ENCODE measurements at regions not wholly inside any gene's neighbourhood (a gene's known extent, or its start where the extent isn't known, plus 50 kb on each side); places are given as distances from the start of the nearest gene placed in this dataset.

DNA sequence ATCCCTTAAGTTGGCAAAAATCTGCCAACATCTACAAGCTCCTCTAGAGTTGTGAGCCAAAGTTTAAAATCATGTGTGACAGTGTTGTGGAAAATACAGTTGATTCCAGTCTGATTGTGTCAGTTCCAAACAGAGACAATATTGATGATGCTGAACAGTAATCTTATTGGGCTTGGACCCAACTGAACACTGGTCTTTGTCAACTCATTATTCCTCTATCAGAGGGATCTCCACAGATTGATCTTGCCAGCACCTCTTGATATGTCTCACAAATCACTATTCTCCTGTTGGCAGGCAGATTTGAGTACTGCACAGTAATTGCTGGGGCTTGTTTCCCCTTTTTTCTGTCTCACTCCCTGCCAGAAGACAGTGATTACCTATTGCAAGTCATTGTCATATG, 326.6 kb upstream of the DPH6 start:
- no peak for DNase-seq

- no peak for DNase-seq
Observed at GRCh38 chr15:35874260-35874905, 328.4 kb upstream of the DPH6 start.

- DNase-seq, result no peak
Observed at GRCh38 chr15:35876762-35877161, 330.8 kb upstream of the DPH6 start.

- DNase-seq, result no peak
Observed at GRCh38 chr15:35880896-35881295, 334.9 kb upstream of the DPH6 start.

- DNase-seq, result no peak
Observed at GRCh38 chr15:35885870-35886269, 339.9 kb upstream of the DPH6 start.

DNA sequence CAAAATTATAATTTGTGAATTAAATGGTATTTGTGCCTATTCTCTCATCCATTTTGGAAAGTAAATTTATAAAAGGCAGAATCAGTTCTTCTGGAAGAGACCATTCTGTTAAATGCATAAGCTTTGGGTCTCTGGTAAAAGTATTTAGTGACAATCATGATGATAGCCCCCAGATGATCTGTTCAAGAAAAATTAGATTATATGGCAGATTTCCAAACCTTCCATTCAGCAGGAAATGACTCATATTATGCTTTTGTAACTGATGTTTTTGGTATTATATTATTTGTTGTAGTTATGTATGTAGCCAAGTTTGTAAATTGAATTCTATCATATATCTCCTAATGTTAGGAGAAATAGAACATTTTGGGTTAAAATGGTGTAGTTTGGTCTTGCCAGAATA, 340.8 kb upstream of the DPH6 start:
- no peak for DNase-seq

DNA sequence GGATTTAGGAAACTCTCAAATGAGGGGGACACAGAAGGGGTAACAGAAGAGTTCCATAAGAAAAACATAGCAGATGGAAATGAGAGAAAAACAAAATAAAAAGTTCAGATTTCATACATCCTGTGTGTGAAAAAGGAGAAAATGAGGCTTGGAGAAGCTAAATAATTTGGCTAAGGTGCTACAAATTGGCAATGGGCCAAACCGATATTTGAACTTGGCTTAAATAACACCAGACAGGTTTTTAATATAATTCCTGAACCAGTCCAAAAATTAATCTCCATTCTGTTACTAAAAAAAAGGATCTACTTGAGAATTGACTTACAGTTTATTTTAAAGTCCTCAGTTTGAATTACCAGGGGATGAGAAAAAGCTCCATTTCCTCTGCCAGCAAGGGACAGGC, 342.9 kb upstream of the DPH6 start:
- peak; percentile 0 for DNase-seq

GRCh38 chr15:35907511-35907910, 361.5 kb upstream of the DPH6 start:
- DNase-seq, result no peak

DNA sequence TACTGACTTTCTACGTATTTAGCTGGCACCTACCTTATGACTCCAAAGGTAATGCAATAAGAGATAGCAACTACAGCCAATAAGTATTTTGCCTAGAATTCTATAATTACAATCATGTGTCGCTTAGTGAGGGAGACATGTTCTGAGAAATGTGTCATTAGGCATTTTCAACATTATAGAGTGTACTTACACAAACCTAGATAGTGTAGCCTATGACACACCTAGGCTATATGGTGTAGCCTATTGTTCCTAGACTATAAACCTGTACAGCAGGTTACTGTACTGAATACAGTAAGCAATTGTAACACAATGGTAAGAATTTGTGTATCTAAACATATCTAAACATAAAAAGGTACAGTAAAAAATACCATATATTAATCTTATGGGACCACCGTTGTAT, 363.4 kb upstream of the DPH6 start:
- no peak for DNase-seq

- no peak for DNase-seq
Observed at GRCh38 chr15:35910227-35910626, 364.3 kb upstream of the DPH6 start.

- DNase-seq, result peak; percentile 29
Observed at GRCh38 chr15:35911052-35911777, 365.2 kb upstream of the DPH6 start.

GRCh38 chr15:35912196-35912595, 366.2 kb upstream of the DPH6 start:
- DNase-seq, result no peak

DNA sequence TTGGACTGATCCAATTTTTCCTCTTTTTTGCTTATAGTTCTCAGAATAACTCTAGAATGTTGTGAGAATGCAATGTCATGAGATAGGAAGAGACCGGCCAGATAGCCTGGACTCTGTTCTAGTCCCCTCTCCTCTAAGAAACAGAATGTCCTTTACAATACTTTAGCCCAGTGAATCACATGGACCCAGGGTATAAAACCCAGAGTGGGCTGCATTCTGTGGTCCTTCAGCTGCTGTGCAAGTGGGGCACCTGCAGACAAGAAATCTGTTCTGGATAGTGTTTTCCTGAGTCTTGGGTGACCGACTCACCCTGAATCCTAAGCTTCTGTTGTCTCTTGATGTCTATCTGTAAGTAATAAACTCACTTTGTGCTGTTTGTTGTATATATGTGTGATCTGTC, 368.6 kb upstream of the DPH6 start:
- DNase-seq, result no peak

DNA sequence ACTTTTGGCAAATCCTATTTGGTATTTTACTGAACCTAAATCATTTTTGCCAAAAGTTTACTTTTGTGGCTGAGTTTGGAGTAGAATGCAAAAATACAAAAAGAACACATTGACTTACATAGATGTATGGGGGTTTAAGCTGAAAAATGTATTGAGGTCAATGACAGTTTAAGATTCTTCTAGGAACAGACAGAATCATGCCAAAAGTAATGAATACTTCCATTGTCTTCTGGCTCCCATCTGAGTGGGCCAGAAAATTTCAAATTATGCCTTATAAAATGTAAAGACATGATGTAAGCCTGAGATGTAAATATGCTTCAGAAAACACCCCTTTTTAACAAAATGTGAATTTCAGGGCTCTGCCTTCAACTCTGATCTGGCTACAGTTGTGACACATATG, 375.1 kb upstream of the DPH6 start:
- no peak for DNase-seq

- no peak for DNase-seq
Observed at GRCh38 chr15:35925275-35926006, 379.5 kb upstream of the DPH6 start.

DNA sequence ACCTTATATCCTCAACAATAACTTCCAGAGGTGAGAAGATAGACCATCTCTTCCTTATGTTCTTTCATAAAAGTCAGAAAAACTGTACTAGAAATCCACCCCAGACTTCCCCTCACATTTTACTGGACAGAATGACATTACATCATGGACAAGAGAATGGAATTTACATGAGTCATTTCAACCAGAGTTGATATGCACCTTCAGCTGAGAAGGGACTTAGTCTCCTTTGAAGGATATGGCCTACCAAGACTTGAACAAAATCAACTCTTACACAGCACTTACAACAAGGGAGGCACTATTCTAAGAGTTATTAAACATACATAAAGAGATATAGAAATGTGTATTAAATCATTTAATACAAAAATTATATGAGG, 380.0 kb upstream of the DPH6 start:
- DNase-seq, result no peak

DNA sequence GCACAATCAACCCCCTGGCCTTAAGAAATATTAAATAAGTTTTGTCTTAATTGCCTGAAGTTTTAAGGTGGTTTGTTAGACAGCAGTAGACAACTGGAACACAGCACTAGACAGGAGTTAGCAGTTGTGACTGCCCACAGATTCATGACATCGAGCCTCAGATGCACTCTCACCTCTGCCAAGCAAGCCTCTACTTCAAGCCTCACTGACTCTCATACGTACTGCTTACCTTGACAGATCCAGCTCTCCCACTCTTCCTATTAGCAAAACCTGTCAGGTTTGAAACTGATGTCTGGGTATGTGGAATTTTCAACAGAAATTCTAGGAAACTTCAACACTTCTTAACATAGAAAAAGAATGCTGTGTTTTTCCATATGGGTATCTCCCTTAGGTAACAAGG, 382.9 kb upstream of the DPH6 start:
- no peak for DNase-seq

GRCh38 chr15:35929740-35930444, 383.9 kb upstream of the DPH6 start:
- no peak for DNase-seq

- peak; percentile 32 for DNase-seq
Observed at GRCh38 chr15:35931799-35932341, 385.9 kb upstream of the DPH6 start.

DNA sequence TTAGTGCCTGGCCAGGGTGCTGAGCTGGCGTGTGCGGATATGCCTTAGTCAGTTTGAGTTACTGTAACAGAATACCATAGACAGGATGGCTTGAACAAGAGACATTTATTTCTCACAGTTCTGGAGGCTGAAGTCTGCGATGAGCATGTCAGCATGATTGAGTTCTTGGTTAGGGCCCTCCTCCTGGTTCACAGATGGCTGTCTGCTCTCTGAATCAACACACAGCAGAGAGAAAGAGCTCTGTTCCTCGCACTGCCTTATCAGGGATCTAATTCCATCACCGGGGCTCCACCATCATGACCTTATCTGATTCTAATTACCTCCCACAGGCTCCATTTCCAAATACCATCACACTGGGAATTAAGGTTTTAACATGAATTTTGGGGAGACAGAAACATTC, 386.6 kb upstream of the DPH6 start:
- DNase-seq, result no peak

DNA sequence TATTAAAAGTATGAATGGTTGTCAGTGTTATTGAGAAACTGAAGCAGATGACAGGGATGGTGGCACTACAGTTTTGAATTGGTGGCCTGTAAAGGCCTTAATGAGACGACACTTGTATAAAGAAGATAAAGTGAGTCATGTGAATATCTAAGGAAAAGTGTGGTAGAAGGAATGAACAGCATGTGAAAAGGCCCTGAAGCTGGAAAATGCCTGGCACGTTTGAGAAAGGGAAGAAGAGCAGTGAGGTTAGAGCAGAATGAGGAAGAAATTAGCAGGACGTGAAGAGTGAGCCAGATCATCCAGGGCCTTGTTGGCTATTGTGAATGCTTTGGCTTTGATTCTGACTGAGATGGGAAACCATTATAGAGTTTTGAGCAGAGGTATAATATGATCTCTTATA, 387.6 kb upstream of the DPH6 start:
- DNase-seq, result no peak

- DNase-seq, result no peak
Observed at GRCh38 chr15:35934383-35935049, 388.6 kb upstream of the DPH6 start.

DNA sequence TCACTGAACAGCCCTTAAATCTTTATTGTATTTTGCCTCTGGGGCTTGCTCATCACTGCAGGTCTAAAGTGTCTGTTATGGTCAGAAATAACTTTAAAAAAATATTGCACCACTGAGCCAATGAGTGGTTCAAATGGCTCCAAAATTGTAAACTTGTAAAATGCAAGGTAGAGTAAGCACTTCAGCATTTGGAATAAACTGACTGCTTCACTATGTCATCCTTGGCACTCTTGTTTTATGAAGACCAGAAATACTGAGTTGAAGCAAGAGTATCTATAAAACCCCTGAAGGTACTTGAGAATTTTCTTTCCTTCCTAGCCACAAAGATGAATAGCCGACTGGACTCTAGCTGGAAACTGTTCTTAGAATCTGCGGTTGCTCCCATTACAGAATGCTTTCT, 390.3 kb upstream of the DPH6 start:
- DNase-seq, result no peak

Measured in NCI-H1105 treated with DMSO at 0.1 percent for 48 hours (cell line).